ENCODE measurements at regions not wholly inside any gene's neighbourhood (a gene's known extent, or its start where the extent isn't known, plus 50 kb on each side); places are given as distances from the start of the nearest gene placed in this dataset.
"Not testable (repeated sequence)": the region's sequence is repeated elsewhere in the genome, so short reads cannot be mapped to it uniquely, and the experiment has no call there.

- no peak for DNase-seq
Observed at GRCh38 chr2:38243186-38243880, 133.7 kb downstream of the ATL2 start.

- no peak for DNase-seq
Observed at GRCh38 chr2:38239452-38239851, 137.6 kb downstream of the ATL2 start.

- not testable (repeated sequence) for DNase-seq
Observed at GRCh38 chr2:38238705-38239104, 138.4 kb downstream of the ATL2 start.

- no peak for DNase-seq
Observed at GRCh38 chr2:38237311-38237710, 139.8 kb downstream of the ATL2 start.

- DNase-seq, result no peak
Observed at GRCh38 chr2:38233231-38233983, 143.7 kb downstream of the ATL2 start.

- no peak for DNase-seq
Observed at GRCh38 chr2:38232454-38232853, 144.6 kb downstream of the ATL2 start.

GRCh38 chr2:38230756-38231155 is 146.3 kb downstream of the ATL2 start:
- DNase-seq, result no peak

- DNase-seq, result no peak
Observed at GRCh38 chr2:38228753-38229152, 148.3 kb downstream of the ATL2 start.

GRCh38 chr2:38224821-38225437 is 149.0 kb upstream of the CYP1B1 start:
- DNase-seq, result no peak

GRCh38 chr2:38224181-38224580 is 148.2 kb upstream of the CYP1B1 start:
- no peak for DNase-seq

GRCh38 chr2:38223256-38223655 is 147.3 kb upstream of the CYP1B1 start:
- no peak for DNase-seq

GRCh38 chr2:38220164-38220563 is 144.2 kb upstream of the CYP1B1 start:
- no peak for DNase-seq

GRCh38 chr2:38218995-38219394 is 143.0 kb upstream of the CYP1B1 start:
- no peak for DNase-seq

- DNase-seq, result no peak
Observed at GRCh38 chr2:38218591-38218991, 142.6 kb upstream of the CYP1B1 start.

- no peak for DNase-seq
Observed at GRCh38 chr2:38217401-38218188, 141.6 kb upstream of the CYP1B1 start.

- DNase-seq, result no peak
Observed at GRCh38 chr2:38216886-38217285, 140.9 kb upstream of the CYP1B1 start.

GRCh38 chr2:38215993-38216392 is 140.0 kb upstream of the CYP1B1 start:
- no peak for DNase-seq

- DNase-seq, result no peak
Observed at GRCh38 chr2:38215522-38215921, 139.6 kb upstream of the CYP1B1 start.

- peak; percentile 50 for DNase-seq
Observed at GRCh38 chr2:38214209-38214717, 138.3 kb upstream of the CYP1B1 start.

- DNase-seq, result no peak
Observed at GRCh38 chr2:38213619-38214167, 137.7 kb upstream of the CYP1B1 start.

GRCh38 chr2:38212312-38212711 is 136.4 kb upstream of the CYP1B1 start:
- no peak for DNase-seq

- DNase-seq, result no peak
Observed at GRCh38 chr2:38207168-38207567, 131.2 kb upstream of the CYP1B1 start.

Measured in right kidney (tissue), 1 donor.